ENCODE measurements at regions not wholly inside any gene's neighbourhood (a gene's known extent, or its start where the extent isn't known, plus 50 kb on each side); places are given as distances from the start of the nearest gene placed in this dataset.

DNA sequence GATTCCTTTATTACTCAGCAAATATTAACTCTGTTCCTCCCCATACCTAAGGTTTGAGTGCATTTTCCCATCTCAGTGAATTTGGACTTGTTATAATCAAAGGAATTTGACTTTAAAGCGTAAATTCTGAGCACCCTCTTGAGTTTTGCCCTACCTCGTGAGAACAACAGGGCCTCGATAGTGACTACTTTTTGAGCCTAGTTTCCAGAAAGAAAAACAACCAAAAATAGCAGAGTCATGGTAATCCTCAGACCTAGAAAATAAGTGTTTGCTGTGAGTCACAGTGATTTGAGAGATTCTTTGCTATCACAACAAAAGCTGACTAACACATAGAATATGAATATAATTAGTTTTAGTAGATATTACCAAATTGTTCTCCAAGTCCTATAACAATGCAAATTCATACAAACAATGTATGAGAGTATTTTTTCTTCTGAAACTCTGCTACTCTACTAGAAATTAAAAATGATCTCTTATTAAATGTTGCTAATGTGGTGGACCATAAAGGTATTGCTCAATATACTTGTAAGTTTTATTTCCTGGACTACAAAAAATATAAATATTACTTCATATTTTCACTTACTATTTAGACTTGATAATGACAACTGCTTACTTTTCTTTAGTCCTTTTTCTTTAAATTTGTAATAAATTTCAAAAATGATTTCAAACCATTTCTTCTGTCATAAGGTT lies 759.7 kb downstream of the BRINP1 start:
- TF ChIP-seq, protein P1, sequence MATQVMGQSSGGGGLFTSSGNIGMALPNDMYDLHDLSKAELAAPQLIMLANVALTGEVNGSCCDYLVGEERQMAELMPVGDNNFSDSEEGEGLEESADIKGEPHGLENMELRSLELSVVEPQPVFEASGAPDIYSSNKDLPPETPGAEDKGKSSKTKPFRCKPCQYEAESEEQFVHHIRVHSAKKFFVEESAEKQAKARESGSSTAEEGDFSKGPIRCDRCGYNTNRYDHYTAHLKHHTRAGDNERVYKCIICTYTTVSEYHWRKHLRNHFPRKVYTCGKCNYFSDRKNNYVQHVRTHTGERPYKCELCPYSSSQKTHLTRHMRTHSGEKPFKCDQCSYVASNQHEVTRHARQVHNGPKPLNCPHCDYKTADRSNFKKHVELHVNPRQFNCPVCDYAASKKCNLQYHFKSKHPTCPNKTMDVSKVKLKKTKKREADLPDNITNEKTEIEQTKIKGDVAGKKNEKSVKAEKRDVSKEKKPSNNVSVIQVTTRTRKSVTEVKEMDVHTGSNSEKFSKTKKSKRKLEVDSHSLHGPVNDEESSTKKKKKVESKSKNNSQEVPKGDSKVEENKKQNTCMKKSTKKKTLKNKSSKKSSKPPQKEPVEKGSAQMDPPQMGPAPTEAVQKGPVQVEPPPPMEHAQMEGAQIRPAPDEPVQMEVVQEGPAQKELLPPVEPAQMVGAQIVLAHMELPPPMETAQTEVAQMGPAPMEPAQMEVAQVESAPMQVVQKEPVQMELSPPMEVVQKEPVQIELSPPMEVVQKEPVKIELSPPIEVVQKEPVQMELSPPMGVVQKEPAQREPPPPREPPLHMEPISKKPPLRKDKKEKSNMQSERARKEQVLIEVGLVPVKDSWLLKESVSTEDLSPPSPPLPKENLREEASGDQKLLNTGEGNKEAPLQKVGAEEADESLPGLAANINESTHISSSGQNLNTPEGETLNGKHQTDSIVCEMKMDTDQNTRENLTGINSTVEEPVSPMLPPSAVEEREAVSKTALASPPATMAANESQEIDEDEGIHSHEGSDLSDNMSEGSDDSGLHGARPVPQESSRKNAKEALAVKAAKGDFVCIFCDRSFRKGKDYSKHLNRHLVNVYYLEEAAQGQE (IDR thresholded peaks at IDR 0.05; ENCODE audit: insufficient replicate concordance, low read depth): no peak
- TF ChIP-seq POLR2AphosphoS5 (IDR thresholded peaks at IDR 0.05; ENCODE audit: low read depth): no peak
- no peak for TF ChIP-seq CTCF (IDR thresholded peaks at IDR 0.05; ENCODE audit: insufficient read depth, low read length)
- TF ChIP-seq GABPA (IDR thresholded peaks at IDR 0.05; ENCODE audit: low read depth): no peak

Data from HL-60 (cell line).